GM18870 (cell line): ENCODE measurements at regions not wholly inside any gene's neighbourhood (a gene's known extent, or its start where the extent isn't known, plus 50 kb on each side); places are given as distances from the start of the nearest gene placed in this dataset.

ENCODE experiments used
- ATAC-seq: cut with Tn5 transposase; IDR thresholded peaks from one replicate; pipeline ENCODE4 v1.9.1; 2021; ENCODE audit warnings: moderate library complexity; ENCODE audit not compliant: unreplicated experiment

DNA sequence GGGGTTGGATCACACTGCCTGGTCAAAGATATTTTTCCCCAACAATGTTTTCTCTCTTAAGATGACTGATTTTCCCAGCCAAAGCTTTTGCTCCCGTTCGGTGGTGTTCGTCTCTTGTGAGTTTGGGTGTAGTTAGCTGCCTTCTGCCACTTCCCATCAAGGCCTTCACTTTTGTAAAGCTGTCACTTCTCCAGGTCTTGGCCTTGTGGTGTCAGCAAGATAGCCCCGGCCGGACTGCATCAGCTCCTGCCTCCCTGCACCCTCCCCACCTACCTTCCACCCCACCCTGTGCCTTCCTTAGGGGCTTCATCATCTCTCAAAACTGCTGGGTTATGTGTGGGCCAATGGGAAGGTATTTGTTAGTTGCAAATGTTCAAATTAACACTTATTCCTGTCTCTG lies 228.9 kb downstream of the BCL11A start:
- no peak for ATAC-seq

GRCh38 chr2:60321816-60322215 lies 231.6 kb downstream of the BCL11A start:
- no peak for ATAC-seq

GRCh38 chr2:60320724-60321123 lies 232.7 kb downstream of the BCL11A start:
- ATAC-seq, result no peak

GRCh38 chr2:60319031-60319547 lies 234.4 kb downstream of the BCL11A start:
- no peak for ATAC-seq

- no peak for ATAC-seq
Observed at GRCh38 chr2:60318544-60318943, 234.9 kb downstream of the BCL11A start.

GRCh38 chr2:60317844-60318243 lies 235.6 kb downstream of the BCL11A start:
- ATAC-seq, result peak; percentile 74

DNA sequence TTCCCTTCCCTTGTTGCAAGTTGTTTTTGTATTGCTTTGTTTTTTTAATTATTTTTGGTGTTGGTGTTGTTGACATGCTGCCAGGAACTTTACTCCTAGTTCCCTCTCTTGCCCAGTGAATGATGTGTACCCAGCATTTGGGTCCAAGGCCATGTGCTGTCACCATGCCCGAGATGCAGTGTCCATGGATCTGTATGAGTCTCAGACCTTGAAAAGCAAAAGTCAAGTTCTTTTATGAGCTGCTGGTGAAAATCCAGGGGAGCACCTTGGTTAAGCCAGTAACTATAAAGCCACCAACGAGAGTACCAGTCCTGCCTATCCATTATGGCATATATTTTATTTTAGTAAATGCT lies 236.4 kb downstream of the BCL11A start:
- no peak for ATAC-seq

DNA sequence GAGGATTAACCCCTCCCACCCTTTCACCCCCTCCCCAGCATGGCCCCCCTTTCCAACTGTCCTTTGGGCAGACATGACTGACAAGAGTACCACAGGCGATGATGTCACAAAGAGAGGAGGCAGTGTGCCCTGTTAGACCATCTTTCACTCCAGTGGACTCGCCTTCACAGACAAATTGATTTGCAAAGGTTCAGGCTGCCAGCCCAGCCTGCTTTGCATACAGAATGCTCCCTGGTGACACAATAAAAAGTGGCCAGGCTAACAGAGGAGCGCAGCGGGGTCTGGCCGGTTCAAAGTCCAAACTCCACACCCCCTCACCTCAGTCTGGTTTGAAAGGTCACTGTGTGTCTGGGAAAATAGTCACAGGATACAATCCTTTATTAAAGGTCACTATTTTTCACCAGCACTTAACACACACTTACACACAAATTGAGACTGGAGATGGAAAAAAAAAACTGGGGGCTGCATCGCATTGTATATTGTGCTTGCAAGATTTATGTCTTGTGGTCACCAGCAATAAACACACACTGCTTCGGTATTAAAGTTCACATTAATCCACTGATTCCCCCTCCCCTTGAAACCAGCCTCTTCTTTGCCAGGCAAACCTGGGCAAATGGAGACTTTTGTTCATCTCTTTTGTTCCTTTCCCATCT lies 236.9 kb downstream of the BCL11A start:
- no peak for ATAC-seq

- ATAC-seq, result no peak
Observed at GRCh38 chr2:60313470-60314172, 239.8 kb downstream of the BCL11A start.

- peak; percentile 77 for ATAC-seq
Observed at GRCh38 chr2:60312618-60313017, 240.8 kb downstream of the BCL11A start.

- ATAC-seq, result peak; percentile 52
Observed at GRCh38 chr2:60311524-60311923, 241.9 kb downstream of the BCL11A start.

DNA sequence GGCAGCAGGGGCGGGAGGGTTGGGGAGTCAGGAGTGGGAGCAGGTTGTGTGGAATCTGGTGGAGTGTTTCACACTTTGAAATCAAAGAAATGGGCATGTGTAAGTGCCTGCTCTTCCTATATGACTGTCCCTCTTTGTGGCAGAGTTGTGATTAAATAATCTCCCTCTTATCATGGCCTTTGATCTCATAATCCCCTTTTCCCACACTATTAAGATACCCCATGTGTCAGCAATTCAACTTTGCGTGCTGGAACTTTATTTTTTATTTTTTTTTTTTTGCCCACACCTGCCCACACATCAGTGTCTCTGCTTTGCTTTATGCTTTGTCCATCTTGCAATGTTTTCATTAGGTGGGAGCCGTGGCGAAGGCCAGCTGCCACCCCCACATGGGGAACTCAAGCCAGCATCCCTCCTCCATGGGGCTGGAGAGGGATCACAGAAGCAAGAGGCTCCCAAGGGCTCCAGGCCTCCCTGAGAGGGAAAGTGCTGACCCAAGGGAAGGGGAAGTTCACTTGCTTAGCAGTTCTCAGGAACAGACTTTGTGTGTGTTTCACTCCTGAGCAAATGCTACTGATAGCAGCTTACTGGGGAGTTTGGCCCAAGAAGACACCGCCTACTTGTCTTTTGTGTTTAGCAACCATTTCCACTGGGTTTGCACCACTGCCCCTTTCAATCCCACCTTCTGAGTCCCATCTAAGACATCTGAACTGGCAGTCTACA lies 243.4 kb downstream of the BCL11A start:
- ATAC-seq, result no peak

- no peak for ATAC-seq
Observed at GRCh38 chr2:60309336-60309735, 244.1 kb downstream of the BCL11A start.

- ATAC-seq, result no peak
Observed at GRCh38 chr2:60306267-60306861, 247.1 kb downstream of the BCL11A start.

DNA sequence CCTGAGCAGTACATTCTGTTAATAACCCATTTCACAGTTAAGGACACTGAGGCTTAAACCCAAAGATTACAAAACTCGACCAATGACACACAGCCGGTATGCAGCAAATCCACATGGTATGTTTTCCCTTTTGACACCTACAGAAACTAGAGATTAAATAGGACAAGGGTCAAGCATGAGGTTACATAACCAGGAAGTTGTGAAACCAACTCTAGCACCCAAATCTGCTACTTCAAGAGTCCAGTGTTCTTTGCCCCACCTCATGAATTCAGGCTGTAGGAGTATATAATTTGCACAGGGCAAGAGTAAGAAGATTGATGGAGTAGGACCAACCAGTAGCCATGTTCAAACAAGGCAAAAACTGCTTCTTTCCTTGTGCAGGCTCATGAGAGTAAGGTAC lies 249.8 kb downstream of the BCL11A start:
- ATAC-seq, result no peak

GRCh38 chr2:60302377-60303126 lies 250.9 kb downstream of the BCL11A start:
- ATAC-seq, result no peak

DNA sequence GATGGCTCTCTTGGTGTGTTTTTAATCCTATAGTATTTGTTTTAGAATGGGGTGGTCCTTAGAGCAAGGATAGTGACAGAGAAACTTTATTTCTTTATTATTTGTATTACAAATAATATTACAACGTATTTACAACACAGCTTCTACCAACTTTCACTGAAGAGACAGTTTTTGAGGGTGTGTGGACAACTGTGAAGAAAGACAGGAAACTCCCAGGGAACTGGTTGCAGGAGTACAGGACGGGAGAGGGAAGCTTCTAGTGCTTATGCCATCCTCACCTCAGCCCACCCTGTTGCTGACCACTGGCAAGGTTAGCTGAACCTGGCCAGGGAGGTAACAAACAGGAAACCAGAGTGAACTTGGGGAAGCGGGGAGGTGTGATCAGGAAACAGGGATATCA lies 251.7 kb downstream of the BCL11A start:
- no peak for ATAC-seq

DNA sequence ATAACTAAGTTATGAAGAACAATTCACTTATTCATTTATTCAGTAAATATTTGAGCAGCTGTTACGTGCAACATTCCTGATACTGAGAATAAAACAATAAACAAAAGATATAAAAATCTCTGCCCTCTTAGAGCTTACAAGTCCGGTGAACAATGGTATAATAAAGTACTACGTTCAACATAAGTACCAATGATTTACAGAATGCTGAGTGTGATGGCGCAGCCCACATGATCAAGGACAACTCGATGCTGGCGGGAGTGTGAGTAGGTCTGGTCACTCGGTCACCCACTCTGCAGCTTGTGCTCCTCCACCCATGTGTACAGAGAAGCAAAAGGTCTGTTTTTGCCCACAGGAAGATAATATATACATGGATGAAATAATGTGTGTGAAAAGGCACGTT lies 254.3 kb downstream of the BCL11A start:
- no peak for ATAC-seq

DNA sequence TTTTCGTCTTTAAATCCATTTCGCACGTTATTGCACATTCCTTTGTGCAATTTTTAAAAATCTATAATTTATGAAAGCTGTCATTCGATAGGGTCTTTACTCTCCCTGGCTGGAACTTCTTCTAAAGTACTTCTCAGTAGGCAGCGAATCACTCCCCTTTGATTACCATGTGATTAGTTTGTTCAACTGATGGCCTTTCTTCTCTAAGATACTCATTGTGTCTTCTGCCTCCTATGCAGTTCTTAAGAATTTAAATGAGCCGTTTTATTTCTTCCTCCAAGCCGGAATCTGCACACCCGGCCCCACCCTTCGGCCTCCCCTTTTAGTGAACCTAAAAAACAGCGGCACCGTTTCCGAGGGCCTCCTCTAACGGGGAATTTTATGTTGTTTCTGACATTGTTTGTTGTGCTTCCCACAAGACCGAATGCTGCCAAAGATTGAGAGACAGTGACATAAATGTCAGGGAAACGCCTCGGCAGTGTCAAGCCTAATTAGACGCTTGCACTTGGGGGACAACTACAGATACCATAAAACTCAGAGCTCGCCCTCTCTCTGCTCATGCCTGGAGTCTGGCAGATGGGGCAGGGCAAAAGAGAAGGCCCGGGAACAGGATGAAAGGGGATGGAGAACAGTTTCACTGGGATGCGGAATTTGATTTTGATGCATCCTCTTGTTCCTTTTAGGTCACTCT lies 255.3 kb downstream of the BCL11A start:
- no peak for ATAC-seq

- ATAC-seq, result no peak
Observed at GRCh38 chr2:60297296-60298005, 256.0 kb downstream of the BCL11A start.
